Fibroblast of mammary gland (primary cell): ENCODE measurements at regions not wholly inside any gene's neighbourhood (a gene's known extent, or its start where the extent isn't known, plus 50 kb on each side); places are given as distances from the start of the nearest gene placed in this dataset.

Source experiments
- DNase-seq: peaks from one replicate; pipeline ENCODE4 v3.0.0-alpha.2; 2010; ENCODE audit warnings: low read depth
- H3K4me3 ChIP-seq: 2 replicates; pipeline ENCODE4 v1.5.1; 2011; ENCODE audit warnings: low read depth, mild to moderate bottlenecking, low read length, moderate library complexity; ENCODE audit not compliant: control insufficient read depth
- CTCF ChIP-seq: conservative IDR thresholded peaks from 2 replicates; pipeline ENCODE4 v1.5.1; 2011; ENCODE audit warnings: low read depth, low read length, inconsistent platforms; ENCODE audit not compliant: control insufficient read depth, insufficient read depth

- no peak for DNase-seq
- H3K4me3 ChIP-seq: no peak overlapping the region
- no peak for TF ChIP-seq CTCF
Measured at GRCh38 chr4:55752810-55753209, 66.8 kb upstream of the EXOC1L start.

- H3K4me3 ChIP-seq: no peak overlapping the region
- no peak for TF ChIP-seq CTCF
- DNase-seq: no peak
Measured at GRCh38 chr4:55753856-55754255, 65.7 kb upstream of the EXOC1L start.

GRCh38 chr4:55754754-55755350 is 64.7 kb upstream of the EXOC1L start:
- peak; percentile 80 for DNase-seq
- no peak for TF ChIP-seq CTCF
- no peak overlapping the region for H3K4me3 ChIP-seq

- no peak for DNase-seq
- no peak for TF ChIP-seq CTCF
- no peak overlapping the region for H3K4me3 ChIP-seq
Measured at GRCh38 chr4:55756208-55756607, 63.4 kb upstream of the EXOC1L start.

GRCh38 chr4:55757356-55757952 is 62.1 kb upstream of the EXOC1L start:
- DNase-seq: no peak
- H3K4me3 ChIP-seq: no peak overlapping the region
- no peak for TF ChIP-seq CTCF

GRCh38 chr4:55758066-55758465 is 61.5 kb upstream of the EXOC1L start:
- H3K4me3 ChIP-seq: no peak overlapping the region
- TF ChIP-seq CTCF: no peak
- DNase-seq: peak; percentile 60
